Fibroblast of skin of scalp (primary cell): ENCODE measurements at regions not wholly inside any gene's neighbourhood (a gene's known extent, or its start where the extent isn't known, plus 50 kb on each side); places are given as distances from the start of the nearest gene placed in this dataset.

ENCODE experiments used
- DNase-seq: peaks from one replicate; pipeline ENCODE4 v3.0.0-alpha.2; 2013

- DNase-seq = no peak
These were observed 370.2 kb downstream of the GADD45G start for GRCh38 chr9:89975024-89975423.

GRCh38 chr9:89975630-89976029, 370.8 kb downstream of the GADD45G start:
- no peak for DNase-seq

GRCh38 chr9:89978185-89978584, 373.4 kb downstream of the GADD45G start:
- DNase-seq = peak; percentile 47

GRCh38 chr9:89980600-89980999, 375.8 kb downstream of the GADD45G start:
- no peak for DNase-seq

- no peak for DNase-seq
These were observed 377.2 kb downstream of the GADD45G start for GRCh38 chr9:89982016-89982415.

- no peak for DNase-seq
These were observed 378.6 kb downstream of the GADD45G start for GRCh38 chr9:89983411-89983810.

GRCh38 chr9:89984214-89984613, 379.4 kb downstream of the GADD45G start:
- DNase-seq = peak; percentile 73

- no peak for DNase-seq
These were observed 380.3 kb downstream of the GADD45G start for GRCh38 chr9:89985068-89985467.

GRCh38 chr9:89986190-89986589, 381.4 kb downstream of the GADD45G start:
- no peak for DNase-seq

GRCh38 chr9:89988458-89988857, 383.6 kb downstream of the GADD45G start:
- peak; percentile 36 for DNase-seq

GRCh38 chr9:89991204-89991790, 386.5 kb downstream of the GADD45G start:
- no peak for DNase-seq

GRCh38 chr9:89992326-89993198, 387.8 kb downstream of the GADD45G start:
- no peak for DNase-seq

- DNase-seq = peak; percentile 33
These were observed 389.1 kb downstream of the GADD45G start for GRCh38 chr9:89993678-89994630.

- no peak for DNase-seq
These were observed 390.3 kb downstream of the GADD45G start for GRCh38 chr9:89994988-89995613.

- DNase-seq = no peak
These were observed 391.3 kb downstream of the GADD45G start for GRCh38 chr9:89996116-89996515.

GRCh38 chr9:89996773-89997172, 392.0 kb downstream of the GADD45G start:
- no peak for DNase-seq

- no peak for DNase-seq
These were observed 393.8 kb downstream of the GADD45G start for GRCh38 chr9:89998633-89999032.

GRCh38 chr9:89999176-89999533, 394.3 kb downstream of the GADD45G start:
- no peak for DNase-seq

GRCh38 chr9:89999534-90000370, 394.9 kb downstream of the GADD45G start:
- DNase-seq = peak; percentile 63

- DNase-seq = no peak
These were observed 396.1 kb downstream of the GADD45G start for GRCh38 chr9:90000925-90001324.

- DNase-seq = no peak
These were observed 396.9 kb downstream of the GADD45G start for GRCh38 chr9:90001747-90002146.
